Breast epithelium (tissue), 4 donors: ENCODE measurements at regions not wholly inside any gene's neighbourhood (a gene's known extent, or its start where the extent isn't known, plus 50 kb on each side); places are given as distances from the start of the nearest gene placed in this dataset.
"Not testable (repeated sequence)": the region's sequence is repeated elsewhere in the genome, so short reads cannot be mapped to it uniquely, and the experiment has no call there.

Source experiments
- DNase-seq, 2 donors: peaks; one replicate each; pipeline ENCODE4 v3.0.0-alpha.2; 2019; ENCODE audit warnings: low spot score in 2 of 2
- H3K27ac ChIP-seq, 2 donors: fragments of 200-600 bp; sonication (generic) in 1 of 2; one replicate each; pipeline ENCODE4 v1.5.1; 2016 to 2019; ENCODE audit warnings: mild to moderate bottlenecking in 1 of 2
- H3K27me3 ChIP-seq, 2 donors: fragments of 200-600 bp; sonication (generic) in 1 of 2; one replicate each; pipeline versions ENCODE4 v1.5.1 to v1.6.0; 2017 to 2019; ENCODE audit warnings: control low read depth in 1 of 2, mild to moderate bottlenecking in 1 of 2
- H3K36me3 ChIP-seq: fragments of 200-600 bp; one replicate; pipeline ENCODE4 v1.5.1; 2019
- H3K4me1 ChIP-seq, 2 donors: fragments of 200-600 bp; sonication (generic); one replicate each; pipeline ENCODE4 v1.5.1; 2016 to 2019; ENCODE audit warnings: control low read depth in 1 of 2
- H3K4me3 ChIP-seq, 3 donors: fragments of 200-600 bp; sonication (generic); 1 replicate in 2 of 3; 2 replicates in 1 of 3; pipeline ENCODE4 v1.5.1; 2016 to 2019; ENCODE audit warnings: mild to moderate bottlenecking in 3 of 3, moderate library complexity in 2 of 3
- H3K9me3 ChIP-seq, 2 donors: fragments of 200-600 bp; sonication (generic) in 1 of 2; one replicate each; pipeline ENCODE4 v1.5.1; 2016 to 2019; ENCODE audit warnings: control low read depth in 1 of 2
- CTCF ChIP-seq, 3 donors: fragments of 450-650 bp; IDR thresholded peaks; one replicate each; pipeline ENCODE4 v1.5.1; 2016 to 2017; ENCODE audit warnings: antibody characterized with exemption in 3 of 3, mild to moderate bottlenecking in 3 of 3, moderate library complexity in 3 of 3
- POLR2A ChIP-seq: fragments of 450-650 bp; IDR thresholded peaks from one replicate; pipeline ENCODE4 v1.6.1; 2016; ENCODE audit warnings: antibody characterized with exemption, mild to moderate bottlenecking, moderate library complexity
- POLR2AphosphoS5 ChIP-seq, 3 donors: sonication (generic); formaldehyde crosslinking; IDR thresholded peaks; one replicate each; pipeline ENCODE4 v1.6.1; 2017; ENCODE audit warnings: antibody characterized with exemption in 3 of 3
- intact Hi-C: fragments of 100-400 bp; cut with DNase I; formaldehyde crosslinking; loops from one replicate; pipeline ENCODE4 v1.15.1; 2023; ENCODE audit warnings: low total_unique reads

- no peaks in the 10 kb centered on the region for H3K36me3 ChIP-seq
- no peak for DNase-seq
- H3K4me3 ChIP-seq, result no peak overlapping the region
- H3K4me1 ChIP-seq, result no peaks in the 10 kb centered on the region
- TF ChIP-seq CTCF (IDR thresholded peaks at IDR 0.05), result no peak
- TF ChIP-seq POLR2A, result no peak
- no peak for TF ChIP-seq POLR2AphosphoS5 (IDR thresholded peaks at IDR 0.05)
- H3K27me3 ChIP-seq, result peaks cover 0 to 3% of the 10 kb centered on the region in 2 donors
- intact Hi-C loops, result no loop called here
- H3K9me3 ChIP-seq, result peaks cover 7 to 32% of the 10 kb centered on the region in 2 donors
- no peak overlapping the region for H3K27ac ChIP-seq
Observed at GRCh38 chr9:7432989-7433388, 366.6 kb downstream of the DMAC1 start.

GRCh38 chr9:7417397-7417796, 382.2 kb downstream of the DMAC1 start:
- H3K27ac ChIP-seq, H3K4me3 ChIP-seq, intact Hi-C loops, DNase-seq, H3K36me3 ChIP-seq, H3K4me1 ChIP-seq, H3K27me3 ChIP-seq: not testable (repeated sequence)
- H3K9me3 ChIP-seq, result peaks cover 0 to 16% of the 10 kb centered on the region in 2 donors

GRCh38 chr9:7415836-7416235, 383.7 kb downstream of the DMAC1 start:
- intact Hi-C loops, result no loop called here
- Histone ChIP-seq H3K27ac (no peak overlapping the region), H3K27me3 (no peaks in the 10 kb centered on the region), H3K36me3 (no peaks in the 10 kb centered on the region), H3K9me3 (peaks cover 0 to 16% of the 10 kb centered on the region in 2 donors), H3K4me3 (no peak overlapping the region), H3K4me1 (no peaks in the 10 kb centered on the region)
- no peak for DNase-seq
- no peak for TF ChIP-seq POLR2AphosphoS5 (IDR thresholded peaks at IDR 0.05)
- TF ChIP-seq POLR2A, result no peak
- TF ChIP-seq CTCF (IDR thresholded peaks at IDR 0.05), result no peak

GRCh38 chr9:7408845-7409244, 390.7 kb downstream of the DMAC1 start:
- Histone ChIP-seq H3K9me3 (no peaks in the 10 kb centered on the region), H3K27me3 (no peaks in the 10 kb centered on the region), H3K36me3 (no peaks in the 10 kb centered on the region), H3K4me1 (no peaks in the 10 kb centered on the region), H3K4me3 (no peak overlapping the region), H3K27ac (no peak overlapping the region)
- TF ChIP-seq POLR2A (no peak), POLR2AphosphoS5 (IDR thresholded peaks at IDR 0.05) (no peak), CTCF (IDR thresholded peaks at IDR 0.05) (no peak)
- intact Hi-C loops, result loop anchor here (5.0 kb wide), 1 partner anchor 388 kb away; the partner anchor contains the start of gene DMAC1
- no peak for DNase-seq

GRCh38 chr9:7407246-7407645, 392.3 kb downstream of the DMAC1 start:
- H3K4me3 ChIP-seq, result no peak overlapping the region
- no peaks in the 10 kb centered on the region for H3K36me3 ChIP-seq
- no peak for TF ChIP-seq POLR2AphosphoS5 (IDR thresholded peaks at IDR 0.05)
- TF ChIP-seq POLR2A, result no peak
- no peak for TF ChIP-seq CTCF (IDR thresholded peaks at IDR 0.05)
- no peaks in the 10 kb centered on the region for H3K9me3 ChIP-seq
- H3K27ac ChIP-seq, result no peak overlapping the region
- H3K4me1 ChIP-seq, result no peaks in the 10 kb centered on the region
- intact Hi-C loops, result loop anchor here (5.0 kb wide), 1 partner anchor 390 kb away; the partner anchor contains the start of gene DMAC1
- no peak for DNase-seq
- no peaks in the 10 kb centered on the region for H3K27me3 ChIP-seq
